OCI-LY1 (cell line): ENCODE measurements at regions not wholly inside any gene's neighbourhood (a gene's known extent, or its start where the extent isn't known, plus 50 kb on each side); places are given as distances from the start of the nearest gene placed in this dataset.
"Not testable (repeated sequence)": the region's sequence is repeated elsewhere in the genome, so short reads cannot be mapped to it uniquely, and the experiment has no call there.

Source experiments
- H2AFZ ChIP-seq: fragments of 200-600 bp; sonication (generic), shearing (Covaris generic); 2 replicates; pipeline ENCODE4 v1.6.0; 2014; ENCODE audit warnings: antibody characterized with exemption, mild to moderate bottlenecking, low read length
- H3F3A ChIP-seq: fragments of 200-600 bp; sonication (generic), shearing (Covaris generic); 2 replicates; pipeline ENCODE4 v1.6.0; 2014; ENCODE audit warnings: mild to moderate bottlenecking, antibody characterized with exemption, low read length, moderate library complexity; ENCODE audit not compliant: insufficient read depth
- H3K27ac ChIP-seq: fragments of 200-600 bp; sonication (generic); 2 replicates; pipeline ENCODE4 v1.5.1; 2014; ENCODE audit warnings: low read length, mixed run types, mild to moderate bottlenecking, low read depth; ENCODE audit not compliant: poor library complexity, severe bottlenecking
- H3K27me3 ChIP-seq: fragments of 200-600 bp; sonication (generic); 2 replicates; pipeline ENCODE4 v1.6.0; 2014; ENCODE audit warnings: antibody characterized with exemption, mild to moderate bottlenecking, low read length, moderate library complexity; ENCODE audit not compliant: insufficient read depth
- H3K36me3 ChIP-seq: fragments of 200-600 bp; sonication (generic); 2 replicates; pipeline ENCODE4 v1.6.1; 2014; ENCODE audit warnings: mild to moderate bottlenecking, antibody characterized with exemption, low read length, moderate library complexity, mixed read lengths; ENCODE audit not compliant: insufficient read depth
- H3K4me1 ChIP-seq: fragments of 200-600 bp; sonication (generic); 2 replicates; pipeline ENCODE4 v1.5.1; 2014; ENCODE audit warnings: mild to moderate bottlenecking, low read length, moderate library complexity; ENCODE audit not compliant: insufficient read depth, severe bottlenecking
- H3K4me2 ChIP-seq: fragments of 200-600 bp; sonication (generic), shearing (Covaris generic); 2 replicates; pipeline ENCODE4 v1.6.1; 2014; ENCODE audit warnings: low read length
- H3K4me3 ChIP-seq: fragments of 200-600 bp; sonication (generic); 2 replicates; pipeline ENCODE4 v1.5.1; 2014; ENCODE audit warnings: low read length, low read depth, mild to moderate bottlenecking, mixed read lengths; ENCODE audit not compliant: poor library complexity, severe bottlenecking
- H3K79me2 ChIP-seq: fragments of 200-600 bp; shearing (Covaris generic); 2 replicates; pipeline ENCODE4 v1.6.1; 2016; ENCODE audit warnings: mixed run types, low read length, mixed read lengths; ENCODE audit not compliant: insufficient read depth
- H3K9ac ChIP-seq: fragments of 200-600 bp; sonication (generic), shearing (Covaris generic); 2 replicates; pipeline ENCODE4 v1.6.1; 2014; ENCODE audit warnings: mild to moderate bottlenecking, low read length, mixed read lengths
- H3K9me2 ChIP-seq: fragments of 200-600 bp; sonication (generic), shearing (Covaris generic); 2 replicates; pipeline ENCODE4 v1.6.1; 2014; ENCODE audit warnings: low read depth, mild to moderate bottlenecking, low read length, mixed read lengths
- H3K9me3 ChIP-seq: fragments of 200-600 bp; shearing (Covaris generic); 2 replicates; pipeline ENCODE4 v1.6.1; 2014; ENCODE audit warnings: low read length, mixed read lengths
- H4K20me1 ChIP-seq: fragments of 200-600 bp; sonication (generic), shearing (Covaris generic); 2 replicates; pipeline ENCODE4 v1.6.0; 2016; ENCODE audit warnings: mild to moderate bottlenecking, low read length; ENCODE audit not compliant: insufficient read depth
- EZH2 ChIP-seq: fragments of 200-600 bp; sonication (generic), shearing (Covaris generic); IDR thresholded peaks from 2 replicates; pipeline ENCODE4 v1.8.0; 2017; ENCODE audit warnings: borderline replicate concordance, mixed run types, mild to moderate bottlenecking, antibody characterized with exemption, low read length, moderate library complexity, mixed read lengths
- TF ChIP-seq, protein P1 (sequence below): fragments of 200-600 bp; sonication (generic), shearing (Covaris generic); IDR thresholded peaks from 2 replicates; pipeline ENCODE4 v1.5.1; 2017; ENCODE audit warnings: mild to moderate bottlenecking, antibody characterized with exemption, low read length, moderate library complexity, mixed read lengths

DNA sequence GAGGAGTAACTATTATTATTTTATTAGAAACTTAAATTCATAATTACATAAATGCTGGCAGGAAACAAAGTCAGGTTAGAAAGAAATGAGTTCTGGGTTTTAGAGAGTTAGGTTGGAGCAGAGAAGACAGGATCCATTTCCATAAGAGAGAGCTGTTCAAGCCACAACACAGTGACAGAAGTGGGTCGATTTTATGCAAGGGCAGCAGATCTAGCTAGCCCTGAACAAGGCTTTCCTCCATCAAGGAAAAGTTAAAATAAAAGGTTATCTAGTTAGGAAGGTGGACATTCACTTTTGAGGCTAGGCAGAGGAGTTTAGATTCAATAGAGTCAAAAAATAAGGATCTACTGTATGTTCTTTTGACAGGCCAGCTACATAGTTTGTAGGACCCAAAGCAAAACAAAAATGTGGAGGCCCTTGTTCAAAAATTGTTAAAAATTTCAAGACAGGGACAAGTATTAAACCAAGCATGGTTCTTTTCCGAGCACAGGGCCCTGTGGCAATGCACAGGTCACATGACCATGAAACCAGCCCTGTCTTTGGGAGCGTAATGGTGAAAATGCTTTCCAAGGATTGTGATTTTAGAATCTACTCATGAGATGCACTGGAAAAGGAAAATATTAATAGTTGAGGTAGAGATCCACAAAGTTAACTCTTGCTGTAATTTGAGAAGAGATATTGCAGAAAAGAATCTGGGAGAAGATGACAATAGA, 91.2 kb upstream of the CREB1 start:
- TF ChIP-seq, protein P1, sequence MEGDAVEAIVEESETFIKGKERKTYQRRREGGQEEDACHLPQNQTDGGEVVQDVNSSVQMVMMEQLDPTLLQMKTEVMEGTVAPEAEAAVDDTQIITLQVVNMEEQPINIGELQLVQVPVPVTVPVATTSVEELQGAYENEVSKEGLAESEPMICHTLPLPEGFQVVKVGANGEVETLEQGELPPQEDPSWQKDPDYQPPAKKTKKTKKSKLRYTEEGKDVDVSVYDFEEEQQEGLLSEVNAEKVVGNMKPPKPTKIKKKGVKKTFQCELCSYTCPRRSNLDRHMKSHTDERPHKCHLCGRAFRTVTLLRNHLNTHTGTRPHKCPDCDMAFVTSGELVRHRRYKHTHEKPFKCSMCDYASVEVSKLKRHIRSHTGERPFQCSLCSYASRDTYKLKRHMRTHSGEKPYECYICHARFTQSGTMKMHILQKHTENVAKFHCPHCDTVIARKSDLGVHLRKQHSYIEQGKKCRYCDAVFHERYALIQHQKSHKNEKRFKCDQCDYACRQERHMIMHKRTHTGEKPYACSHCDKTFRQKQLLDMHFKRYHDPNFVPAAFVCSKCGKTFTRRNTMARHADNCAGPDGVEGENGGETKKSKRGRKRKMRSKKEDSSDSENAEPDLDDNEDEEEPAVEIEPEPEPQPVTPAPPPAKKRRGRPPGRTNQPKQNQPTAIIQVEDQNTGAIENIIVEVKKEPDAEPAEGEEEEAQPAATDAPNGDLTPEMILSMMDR = no peak
- TF ChIP-seq EZH2 = no peak
- Histone ChIP-seq H3K79me2 (no peaks in the 10 kb centered on the region), H3F3A (no peaks in the 10 kb centered on the region), H4K20me1 (no peaks in the 10 kb centered on the region), H3K4me2 (no peak overlapping the region), H3K4me3 (no peak overlapping the region), H3K9me3 (no peaks in the 10 kb centered on the region), H3K9me2 (no peaks in the 10 kb centered on the region), H3K9ac (no peak overlapping the region), H3K4me1 (no peaks in the 10 kb centered on the region), H3K27ac (no peak overlapping the region), H3K27me3 (no peaks in the 10 kb centered on the region), H2AFZ (no peak overlapping the region), H3K36me3 (no peaks in the 10 kb centered on the region)

DNA sequence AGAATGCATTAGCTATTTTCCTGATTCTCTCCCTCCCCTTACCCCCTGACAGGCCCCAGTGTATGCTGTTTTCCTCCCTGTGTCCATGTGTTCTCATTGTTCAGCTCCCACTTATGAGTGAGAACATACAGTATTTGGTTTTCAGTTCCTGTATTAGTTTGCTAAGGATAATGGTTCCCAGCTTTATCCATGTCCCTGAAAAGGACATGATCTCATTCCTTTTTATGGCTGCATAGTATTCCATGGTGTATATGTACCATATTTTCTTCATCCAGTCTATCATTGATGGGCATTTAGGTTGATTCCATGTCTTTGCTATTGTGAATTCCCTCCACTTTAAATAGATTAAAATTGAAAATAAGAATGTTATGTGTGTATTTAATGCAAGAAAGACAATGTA, 89.9 kb upstream of the CREB1 start:
- H3K36me3 ChIP-seq, H2AFZ ChIP-seq, H4K20me1 ChIP-seq, H3K27ac ChIP-seq, H3K9ac ChIP-seq, H3K79me2 ChIP-seq, H3F3A ChIP-seq, H3K4me2 ChIP-seq, H3K9me3 ChIP-seq, H3K9me2 ChIP-seq, H3K27me3 ChIP-seq, H3K4me3 ChIP-seq, H3K4me1 ChIP-seq: not testable (repeated sequence)

DNA sequence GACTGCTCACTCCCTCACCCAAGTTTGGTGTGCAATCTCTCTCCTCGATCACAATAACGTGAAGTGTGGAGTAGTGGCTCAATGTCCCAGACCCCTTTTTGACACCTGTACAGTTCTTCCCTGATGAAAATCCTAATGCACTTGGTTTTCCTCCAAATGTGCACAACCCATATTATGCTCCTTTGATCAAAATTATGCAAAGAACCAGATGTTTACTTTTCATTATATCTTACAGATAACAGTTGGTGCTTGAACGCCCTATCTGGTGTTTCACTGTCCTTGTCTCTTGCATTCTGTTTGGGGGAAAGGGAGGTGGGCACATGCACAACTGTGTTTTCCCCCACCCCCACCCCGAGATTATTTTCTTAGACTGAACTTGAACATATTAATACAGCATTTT, 85.0 kb upstream of the CREB1 start:
- Histone ChIP-seq H2AFZ (no peak overlapping the region), H3K79me2 (no peaks in the 10 kb centered on the region), H3K27ac (no peak overlapping the region), H4K20me1 (no peaks in the 10 kb centered on the region), H3K9ac (no peak overlapping the region), H3F3A (no peaks in the 10 kb centered on the region), H3K9me3 (no peaks in the 10 kb centered on the region), H3K4me2 (no peak overlapping the region), H3K27me3 (no peaks in the 10 kb centered on the region), H3K36me3 (no peaks in the 10 kb centered on the region), H3K4me1 (no peaks in the 10 kb centered on the region), H3K4me3 (no peak overlapping the region), H3K9me2 (no peaks in the 10 kb centered on the region)
- TF ChIP-seq EZH2 = no peak
- TF ChIP-seq, protein P1 = no peak

DNA sequence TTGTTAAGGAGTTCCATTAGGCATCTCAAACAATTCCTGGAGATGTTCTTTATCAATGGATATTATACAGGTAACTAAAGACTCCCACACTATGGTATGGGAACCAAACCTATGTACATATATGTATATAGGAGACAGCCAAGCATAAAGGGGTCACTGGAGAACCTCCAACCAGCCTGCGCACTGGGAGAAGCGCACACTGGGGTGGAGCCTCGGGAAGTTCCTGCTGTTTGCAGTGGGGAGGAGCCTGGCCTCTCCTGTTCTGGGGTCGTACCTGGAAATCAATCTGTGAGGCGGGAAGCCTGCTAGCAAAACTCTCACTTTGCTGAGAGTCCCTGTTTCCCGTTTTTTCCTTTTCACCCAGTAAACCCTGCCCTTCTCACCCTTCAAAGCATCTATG, 83.1 kb upstream of the CREB1 start:
- Histone ChIP-seq H3K4me3 (no peak overlapping the region), H2AFZ (no peak overlapping the region), H3K36me3 (no peaks in the 10 kb centered on the region), H3K27me3 (no peaks in the 10 kb centered on the region), H3K27ac (no peak overlapping the region), H3K9me3 (no peaks in the 10 kb centered on the region), H3K4me2 (no peak overlapping the region), H4K20me1 (no peaks in the 10 kb centered on the region), H3K4me1 (no peaks in the 10 kb centered on the region), H3F3A (no peaks in the 10 kb centered on the region), H3K79me2 (no peaks in the 10 kb centered on the region), H3K9me2 (no peaks in the 10 kb centered on the region), H3K9ac (no peak overlapping the region)
- TF ChIP-seq, protein P1 = no peak
- no peak for TF ChIP-seq EZH2
